Neural progenitor cell (in vitro differentiated cells): ENCODE measurements at regions not wholly inside any gene's neighbourhood (a gene's known extent, or its start where the extent isn't known, plus 50 kb on each side); places are given as distances from the start of the nearest gene placed in this dataset.

Experiments used
- EZH2 ChIP-seq: fragments of 200-600 bp; sonication (generic); IDR thresholded peaks from 2 replicates; pipeline ENCODE4 v1.6.1; 2017; ENCODE audit warnings: antibody characterized with exemption, mild to moderate bottlenecking, moderate library complexity
- EZH2phosphoT487 ChIP-seq: fragments of 200-600 bp; sonication (generic); IDR thresholded peaks from 2 replicates; pipeline ENCODE4 v1.6.1; 2017; ENCODE audit warnings: antibody characterized with exemption
- TF ChIP-seq, protein P1 (sequence below): fragments of 200-600 bp; sonication (generic); IDR thresholded peaks from 2 replicates; pipeline ENCODE4 v1.5.1; 2017; ENCODE audit warnings: antibody characterized with exemption, mild to moderate bottlenecking

- TF ChIP-seq, protein P1, sequence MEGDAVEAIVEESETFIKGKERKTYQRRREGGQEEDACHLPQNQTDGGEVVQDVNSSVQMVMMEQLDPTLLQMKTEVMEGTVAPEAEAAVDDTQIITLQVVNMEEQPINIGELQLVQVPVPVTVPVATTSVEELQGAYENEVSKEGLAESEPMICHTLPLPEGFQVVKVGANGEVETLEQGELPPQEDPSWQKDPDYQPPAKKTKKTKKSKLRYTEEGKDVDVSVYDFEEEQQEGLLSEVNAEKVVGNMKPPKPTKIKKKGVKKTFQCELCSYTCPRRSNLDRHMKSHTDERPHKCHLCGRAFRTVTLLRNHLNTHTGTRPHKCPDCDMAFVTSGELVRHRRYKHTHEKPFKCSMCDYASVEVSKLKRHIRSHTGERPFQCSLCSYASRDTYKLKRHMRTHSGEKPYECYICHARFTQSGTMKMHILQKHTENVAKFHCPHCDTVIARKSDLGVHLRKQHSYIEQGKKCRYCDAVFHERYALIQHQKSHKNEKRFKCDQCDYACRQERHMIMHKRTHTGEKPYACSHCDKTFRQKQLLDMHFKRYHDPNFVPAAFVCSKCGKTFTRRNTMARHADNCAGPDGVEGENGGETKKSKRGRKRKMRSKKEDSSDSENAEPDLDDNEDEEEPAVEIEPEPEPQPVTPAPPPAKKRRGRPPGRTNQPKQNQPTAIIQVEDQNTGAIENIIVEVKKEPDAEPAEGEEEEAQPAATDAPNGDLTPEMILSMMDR: no peak
- TF ChIP-seq EZH2: no peak
- TF ChIP-seq EZH2phosphoT487: no peak
These were observed 131.4 kb downstream of the CHSY1 start for GRCh38 chr15:101120473-101120872.
